ENCODE measurements at regions not wholly inside any gene's neighbourhood (a gene's known extent, or its start where the extent isn't known, plus 50 kb on each side); places are given as distances from the start of the nearest gene placed in this dataset.

GRCh38 chr20:10856237-10857015 is 182.6 kb upstream of the JAG1 start (continued):
- TF ChIP-seq MLXIP (CRISPR knock-in tag; IDR thresholded peaks at IDR 0.05; ENCODE audit: borderline replicate concordance): no peak
- TF ChIP-seq REXO4 (CRISPR knock-in tag; IDR thresholded peaks at IDR 0.05; ENCODE audit: borderline replicate concordance): no peak
- no peak for TF ChIP-seq ZNF496 (CRISPR knock-in tag; IDR thresholded peaks at IDR 0.05; ENCODE audit: insufficient replicate concordance)
- no peak for TF ChIP-seq ZNF740 (CRISPR knock-in tag; IDR thresholded peaks at IDR 0.05)
- TF ChIP-seq FOXP4 (CRISPR knock-in tag; IDR thresholded peaks at IDR 0.05): 0 out of 2 replicates have a peak, but pooled peaks have one; percentile 29
- no peak for TF ChIP-seq ZNF703 (CRISPR knock-in tag; IDR thresholded peaks at IDR 0.05; ENCODE audit: borderline replicate concordance)
- no peak for TF ChIP-seq AGO2 (optimal IDR thresholded peaks at IDR 0.05; ENCODE audit: low read depth, low read length)
- no peak for TF ChIP-seq ZNF30 (CRISPR knock-in tag; IDR thresholded peaks at IDR 0.05)
- no peak for TF ChIP-seq ZNF75D (CRISPR knock-in tag; IDR thresholded peaks at IDR 0.05; ENCODE audit: borderline replicate concordance)
- no peak for TF ChIP-seq ZNF329 (CRISPR knock-in tag; IDR thresholded peaks at IDR 0.05; ENCODE audit: low read depth)
- TF ChIP-seq ZNF234 (CRISPR knock-in tag; conservative IDR thresholded peaks at IDR 0.05): no peak
- no peak for TF ChIP-seq KDM4B (CRISPR knock-in tag; IDR thresholded peaks at IDR 0.05)
- no peak for TF ChIP-seq ZSCAN20 (CRISPR knock-in tag; IDR thresholded peaks at IDR 0.05; ENCODE audit: borderline replicate concordance)
- no peak for TF ChIP-seq ZNF777 (CRISPR knock-in tag; IDR thresholded peaks at IDR 0.05)
- TF ChIP-seq MAF1 (CRISPR knock-in tag; IDR thresholded peaks at IDR 0.05; ENCODE audit: borderline replicate concordance): no peak
- TF ChIP-seq KLF6 (CRISPR knock-in tag; IDR thresholded peaks at IDR 0.05): no peak
- no peak for TF ChIP-seq SMAD9 (CRISPR knock-in tag; IDR thresholded peaks at IDR 0.05)
- no peak for TF ChIP-seq SMARCC2 (IDR thresholded peaks at IDR 0.05)
- TF ChIP-seq HHEX (CRISPR knock-in tag; IDR thresholded peaks at IDR 0.05): 0 out of 2 replicates have a peak, but pooled peaks have one; percentile 42
- no peak for TF ChIP-seq BORCS8-MEF2B (CRISPR knock-in tag; IDR thresholded peaks at IDR 0.05)
- TF ChIP-seq CTCF (CRISPR knock-in tag; IDR thresholded peaks at IDR 0.05): no peak
- TF ChIP-seq ARNTL (CRISPR knock-in tag; IDR thresholded peaks at IDR 0.05): no peak
- TF ChIP-seq ZNF180 (CRISPR knock-in tag; IDR thresholded peaks at IDR 0.05; ENCODE audit: borderline replicate concordance, low read depth): no peak
- TF ChIP-seq NAIF1 (CRISPR knock-in tag; IDR thresholded peaks at IDR 0.05; ENCODE audit: borderline replicate concordance): no peak
- TF ChIP-seq SALL2 (CRISPR knock-in tag; IDR thresholded peaks at IDR 0.05): no peak
